ENCODE measurements at regions not wholly inside any gene's neighbourhood (a gene's known extent, or its start where the extent isn't known, plus 50 kb on each side); places are given as distances from the start of the nearest gene placed in this dataset.

- H3K9me3 ChIP-seq, result no peaks in the 10 kb centered on the region
- no peak overlapping the region for H3K4me3 ChIP-seq (ENCODE audit: low read depth, low read length)
- H3K27me3 ChIP-seq, result no peaks in the 10 kb centered on the region
- no peak for DNase-seq
- H3K4me1 ChIP-seq, result peaks cover 14% of the 10 kb centered on the region
- no peak for TF ChIP-seq CTCF (IDR thresholded peaks at IDR 0.05; ENCODE audit: low read depth, low read length)
- no peaks in the 10 kb centered on the region for H3K36me3 ChIP-seq
Observed at GRCh38 chr7:13581097-13581496, 408.4 kb downstream of the ETV1 start.

GRCh38 chr7:13593854-13594253, 395.6 kb downstream of the ETV1 start:
- H3K27me3 ChIP-seq, result no peaks in the 10 kb centered on the region
- H3K9me3 ChIP-seq, result no peaks in the 10 kb centered on the region
- H3K4me1 ChIP-seq, result no peaks in the 10 kb centered on the region
- no peak for DNase-seq
- H3K4me3 ChIP-seq (ENCODE audit: low read depth, low read length), result no peak overlapping the region
- H3K36me3 ChIP-seq, result no peaks in the 10 kb centered on the region
- TF ChIP-seq CTCF (IDR thresholded peaks at IDR 0.05; ENCODE audit: low read depth, low read length), result no peak

- no peak for DNase-seq
- TF ChIP-seq CTCF (IDR thresholded peaks at IDR 0.05; ENCODE audit: low read depth, low read length), result no peak
- H3K4me1 ChIP-seq, result no peaks in the 10 kb centered on the region
- no peaks in the 10 kb centered on the region for H3K36me3 ChIP-seq
- no peaks in the 10 kb centered on the region for H3K27me3 ChIP-seq
- no peak overlapping the region for H3K4me3 ChIP-seq (ENCODE audit: low read depth, low read length)
- no peaks in the 10 kb centered on the region for H3K9me3 ChIP-seq
Observed at GRCh38 chr7:13602036-13602435, 387.4 kb downstream of the ETV1 start.

GRCh38 chr7:13603016-13603415, 386.4 kb downstream of the ETV1 start:
- Histone ChIP-seq H3K4me3 (ENCODE audit: low read depth, low read length) (no peak overlapping the region), H3K27me3 (no peaks in the 10 kb centered on the region), H3K9me3 (no peaks in the 10 kb centered on the region), H3K4me1 (no peaks in the 10 kb centered on the region), H3K36me3 (no peaks in the 10 kb centered on the region)
- DNase-seq, result no peak
- TF ChIP-seq CTCF (IDR thresholded peaks at IDR 0.05; ENCODE audit: low read depth, low read length), result no peak

GRCh38 chr7:13603661-13604060, 385.8 kb downstream of the ETV1 start:
- no peak for TF ChIP-seq CTCF (IDR thresholded peaks at IDR 0.05; ENCODE audit: low read depth, low read length)
- Histone ChIP-seq H3K36me3 (no peaks in the 10 kb centered on the region), H3K4me3 (ENCODE audit: low read depth, low read length) (no peak overlapping the region), H3K27me3 (no peaks in the 10 kb centered on the region), H3K4me1 (no peaks in the 10 kb centered on the region), H3K9me3 (no peaks in the 10 kb centered on the region)
- no peak for DNase-seq

GRCh38 chr7:13604178-13604577, 385.3 kb downstream of the ETV1 start:
- no peaks in the 10 kb centered on the region for H3K4me1 ChIP-seq
- no peaks in the 10 kb centered on the region for H3K27me3 ChIP-seq
- DNase-seq, result no peak
- H3K9me3 ChIP-seq, result no peaks in the 10 kb centered on the region
- TF ChIP-seq CTCF (IDR thresholded peaks at IDR 0.05; ENCODE audit: low read depth, low read length), result no peak
- no peaks in the 10 kb centered on the region for H3K36me3 ChIP-seq
- no peak overlapping the region for H3K4me3 ChIP-seq (ENCODE audit: low read depth, low read length)
